ENCODE measurements at regions not wholly inside any gene's neighbourhood (a gene's known extent, or its start where the extent isn't known, plus 50 kb on each side); places are given as distances from the start of the nearest gene placed in this dataset.

DNA sequence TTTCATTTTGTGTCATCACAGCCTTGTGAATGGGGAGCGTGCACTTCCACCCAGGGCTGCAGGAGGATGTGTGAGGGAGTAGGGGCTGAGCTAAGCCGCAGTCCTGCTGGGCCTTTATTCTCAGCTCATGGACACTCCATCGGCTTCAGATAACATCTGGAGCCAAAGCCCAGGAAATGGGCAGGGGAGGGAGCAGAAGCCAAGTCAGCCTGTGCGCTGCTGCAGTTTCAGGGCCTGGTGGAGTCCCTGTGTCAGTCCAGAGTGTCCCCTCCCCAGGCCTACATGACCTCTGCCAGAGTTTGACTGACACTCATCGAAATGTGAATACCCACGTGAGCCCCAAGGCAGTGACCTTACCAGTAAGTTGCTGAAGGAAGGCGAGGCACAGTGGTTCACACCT lies 242.2 kb downstream of the LOXHD1 start:
- H3K4me3 ChIP-seq (ENCODE audit: low read length), result no peak overlapping the region
- no peaks in the 10 kb centered on the region for H3K27me3 ChIP-seq (ENCODE audit: insufficient read depth, low read length)
- H2AFZ ChIP-seq (ENCODE audit: low read depth, low read length), result no peak overlapping the region
- no peaks in the 10 kb centered on the region for H3K9me3 ChIP-seq (ENCODE audit: low read length)
- no peaks in the 10 kb centered on the region for H3K36me3 ChIP-seq (ENCODE audit: insufficient read depth, low read length)
- peaks cover 27% of the 10 kb centered on the region for H3K4me1 ChIP-seq (ENCODE audit: insufficient read depth, low read length)

- H3K9me3 ChIP-seq (ENCODE audit: low read length), result no peaks in the 10 kb centered on the region
- peaks cover 27% of the 10 kb centered on the region for H3K4me1 ChIP-seq (ENCODE audit: insufficient read depth, low read length)
Observed at GRCh38 chr18:46415532-46416252, 241.3 kb downstream of the LOXHD1 start.

GRCh38 chr18:46416706-46417638 lies 240.0 kb downstream of the LOXHD1 start:
- Histone ChIP-seq H3K36me3 (ENCODE audit: insufficient read depth, low read length) (no peaks in the 10 kb centered on the region), H3K4me3 (ENCODE audit: low read length) (no peak overlapping the region), H3K9me3 (ENCODE audit: low read length) (no peaks in the 10 kb centered on the region), H3K27me3 (ENCODE audit: insufficient read depth, low read length) (no peaks in the 10 kb centered on the region), H2AFZ (ENCODE audit: low read depth, low read length) (no peak overlapping the region), H3K4me1 (ENCODE audit: insufficient read depth, low read length) (peaks cover 23% of the 10 kb centered on the region)

More at GRCh38 chr18:46415532-46416252, 241.3 kb downstream of the LOXHD1 start:
- Histone ChIP-seq H3K4me3 (ENCODE audit: low read length) (no peak overlapping the region), H3K27me3 (ENCODE audit: insufficient read depth, low read length) (no peaks in the 10 kb centered on the region), H2AFZ (ENCODE audit: low read depth, low read length) (no peak overlapping the region), H3K36me3 (ENCODE audit: insufficient read depth, low read length) (no peaks in the 10 kb centered on the region)

- H3K4me3 ChIP-seq (ENCODE audit: low read length), result no peak overlapping the region
- no peaks in the 10 kb centered on the region for H3K27me3 ChIP-seq (ENCODE audit: insufficient read depth, low read length)
- no peaks in the 10 kb centered on the region for H3K36me3 ChIP-seq (ENCODE audit: insufficient read depth, low read length)
- peaks cover 21% of the 10 kb centered on the region for H3K4me1 ChIP-seq (ENCODE audit: insufficient read depth, low read length)
- H3K9me3 ChIP-seq (ENCODE audit: low read length), result no peaks in the 10 kb centered on the region
- H2AFZ ChIP-seq (ENCODE audit: low read depth, low read length), result no peak overlapping the region
Observed at GRCh38 chr18:46418663-46419260, 238.3 kb downstream of the LOXHD1 start.

DNA sequence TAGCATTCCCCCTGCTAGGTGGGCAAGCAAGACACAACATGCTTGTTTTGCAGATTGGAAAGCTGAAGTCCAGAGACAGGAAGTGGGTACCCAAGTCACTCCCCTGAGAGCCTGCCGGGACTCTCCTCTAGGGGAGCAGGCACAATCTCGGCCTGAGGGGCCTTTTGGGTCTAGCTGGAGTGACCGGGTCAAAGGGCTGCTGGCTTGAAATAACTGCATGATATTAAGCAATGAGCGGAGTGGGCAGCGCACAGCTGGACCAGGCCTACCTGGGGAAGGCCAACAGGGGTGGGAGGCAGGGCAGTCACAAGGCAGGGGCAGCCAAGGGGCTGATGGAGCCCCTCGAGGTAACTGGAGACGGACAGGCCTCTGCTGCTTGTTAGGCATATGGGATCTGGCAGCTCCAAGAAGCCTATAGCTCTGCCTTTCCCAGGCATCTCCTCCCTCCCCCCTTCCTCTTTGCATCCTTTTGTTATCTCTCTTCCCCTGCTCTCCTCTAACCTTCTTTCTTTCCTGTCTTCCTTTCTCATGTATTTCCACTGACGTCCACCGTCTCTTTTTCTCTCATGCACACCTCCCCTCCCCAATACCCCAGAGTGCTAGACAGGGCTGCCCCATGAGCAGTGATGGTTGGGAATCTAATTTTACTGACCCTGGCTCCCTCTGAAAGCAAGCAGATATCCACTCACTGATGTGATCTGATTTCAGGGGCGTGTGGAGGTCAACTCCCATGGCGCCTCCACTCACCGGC lies 237.5 kb downstream of the LOXHD1 start:
- Histone ChIP-seq H3K9me3 (ENCODE audit: low read length) (no peaks in the 10 kb centered on the region), H3K4me3 (ENCODE audit: low read length) (no peak overlapping the region), H2AFZ (ENCODE audit: low read depth, low read length) (no peak overlapping the region), H3K36me3 (ENCODE audit: insufficient read depth, low read length) (no peaks in the 10 kb centered on the region), H3K4me1 (ENCODE audit: insufficient read depth, low read length) (peaks cover 12% of the 10 kb centered on the region), H3K27me3 (ENCODE audit: insufficient read depth, low read length) (no peaks in the 10 kb centered on the region)

DNA sequence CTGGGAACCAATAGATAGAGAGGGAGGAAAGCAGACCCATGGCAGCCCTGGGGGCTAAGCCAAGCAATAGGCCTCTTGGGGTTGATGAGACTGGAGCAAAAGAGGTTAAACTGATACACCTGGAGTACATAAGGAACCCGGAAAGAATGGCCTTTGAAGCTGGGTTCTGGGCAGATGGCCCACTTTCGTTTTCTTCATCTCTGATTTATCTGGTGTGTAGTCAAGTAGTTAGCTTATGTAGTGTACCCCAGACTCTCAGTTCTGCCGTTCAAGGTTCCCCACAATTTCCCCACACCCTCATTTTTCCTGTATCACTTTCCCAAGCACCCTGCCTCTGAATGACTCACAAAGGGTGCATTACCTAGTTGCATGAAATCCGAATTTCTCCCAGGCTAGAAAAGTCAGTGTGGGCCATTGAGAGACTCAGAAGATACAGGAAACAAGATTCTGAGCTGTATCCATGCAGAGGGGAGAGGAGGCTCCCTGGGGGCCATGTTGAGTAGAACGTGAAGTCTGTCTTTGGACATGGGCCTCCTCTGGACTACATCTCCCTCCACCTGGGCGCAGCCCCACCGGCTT lies 235.0 kb downstream of the LOXHD1 start:
- peaks cover 2% of the 10 kb centered on the region for H3K36me3 ChIP-seq (ENCODE audit: insufficient read depth, low read length)
- no peaks in the 10 kb centered on the region for H3K9me3 ChIP-seq (ENCODE audit: low read length)
- no peak overlapping the region for H3K4me3 ChIP-seq (ENCODE audit: low read length)
- H2AFZ ChIP-seq (ENCODE audit: low read depth, low read length), result no peak overlapping the region
- H3K4me1 ChIP-seq (ENCODE audit: insufficient read depth, low read length), result peaks cover 8% of the 10 kb centered on the region
- no peaks in the 10 kb centered on the region for H3K27me3 ChIP-seq (ENCODE audit: insufficient read depth, low read length)

DNA sequence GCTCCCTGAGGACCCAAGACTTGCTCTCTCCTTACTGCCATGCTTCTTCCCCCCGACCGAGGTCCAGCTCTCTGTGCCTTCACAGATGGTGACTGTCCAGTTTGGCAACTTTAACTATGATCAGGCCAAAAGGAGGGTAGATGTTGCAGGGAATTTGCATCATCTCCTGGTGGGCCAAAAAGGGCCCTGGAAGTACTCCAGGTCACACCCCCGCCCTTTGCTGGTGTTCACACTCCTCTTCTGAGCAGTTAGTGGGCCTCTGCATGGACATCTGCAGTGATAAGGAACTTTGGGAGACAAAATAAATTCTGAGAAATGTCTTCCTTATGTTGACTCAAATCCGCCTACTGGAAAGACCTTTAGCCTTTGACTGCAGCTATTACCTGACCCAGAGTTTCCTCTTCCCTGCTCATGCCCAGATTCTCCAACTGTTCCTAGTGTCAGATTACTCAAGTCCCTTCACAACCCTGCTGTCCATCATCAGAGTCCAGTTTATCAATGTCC lies 234.4 kb downstream of the LOXHD1 start:
- Histone ChIP-seq H3K4me1 (ENCODE audit: insufficient read depth, low read length) (peaks cover 8% of the 10 kb centered on the region), H2AFZ (ENCODE audit: low read depth, low read length) (no peak overlapping the region), H3K36me3 (ENCODE audit: insufficient read depth, low read length) (peaks cover 2% of the 10 kb centered on the region), H3K27me3 (ENCODE audit: insufficient read depth, low read length) (no peaks in the 10 kb centered on the region), H3K4me3 (ENCODE audit: low read length) (no peak overlapping the region), H3K9me3 (ENCODE audit: low read length) (no peaks in the 10 kb centered on the region)

DNA sequence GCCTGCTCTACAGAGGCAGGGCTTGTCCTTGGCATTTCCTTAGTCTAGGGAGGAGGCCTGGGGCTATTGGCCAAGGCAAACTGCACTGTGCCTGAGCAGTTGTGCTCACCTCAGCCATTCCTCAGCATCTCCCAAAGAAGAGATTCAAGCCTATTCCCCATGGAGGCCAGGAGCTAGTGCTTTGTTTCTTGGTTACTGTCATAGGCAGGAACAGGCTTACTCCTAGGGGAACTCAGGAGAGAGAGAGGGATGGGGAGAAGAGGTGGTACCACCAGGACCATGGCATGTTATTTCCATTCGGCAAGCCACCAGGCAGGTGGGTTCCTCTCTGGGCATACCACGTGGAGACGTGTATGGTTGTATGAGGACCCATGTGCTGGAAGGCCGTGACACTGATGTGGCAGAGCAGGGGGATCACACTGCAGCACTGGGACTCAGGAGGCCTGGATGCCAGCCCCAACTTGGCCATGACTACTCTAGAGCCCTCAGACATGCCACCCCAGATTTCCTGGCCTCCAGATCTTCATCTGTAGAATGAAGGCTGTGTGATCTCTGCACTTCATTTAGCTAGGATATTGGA lies 233.7 kb downstream of the LOXHD1 start:
- Histone ChIP-seq H2AFZ (ENCODE audit: low read depth, low read length) (no peak overlapping the region), H3K4me3 (ENCODE audit: low read length) (no peak overlapping the region), H3K27me3 (ENCODE audit: insufficient read depth, low read length) (no peaks in the 10 kb centered on the region), H3K4me1 (ENCODE audit: insufficient read depth, low read length) (peaks cover 8% of the 10 kb centered on the region), H3K36me3 (ENCODE audit: insufficient read depth, low read length) (peaks cover 2% of the 10 kb centered on the region), H3K9me3 (ENCODE audit: low read length) (no peaks in the 10 kb centered on the region)

GRCh38 chr18:46424898-46425297 lies 232.1 kb downstream of the LOXHD1 start:
- H3K4me3 ChIP-seq (ENCODE audit: low read length), result no peak overlapping the region
- H3K4me1 ChIP-seq (ENCODE audit: insufficient read depth, low read length), result peaks cover 3% of the 10 kb centered on the region
- no peaks in the 10 kb centered on the region for H3K27me3 ChIP-seq (ENCODE audit: insufficient read depth, low read length)
- no peaks in the 10 kb centered on the region for H3K9me3 ChIP-seq (ENCODE audit: low read length)
- peaks cover 2% of the 10 kb centered on the region for H3K36me3 ChIP-seq (ENCODE audit: insufficient read depth, low read length)
- H2AFZ ChIP-seq (ENCODE audit: low read depth, low read length), result no peak overlapping the region

GRCh38 chr18:46425511-46425910 lies 231.5 kb downstream of the LOXHD1 start:
- H3K27me3 ChIP-seq (ENCODE audit: insufficient read depth, low read length), result no peaks in the 10 kb centered on the region
- H3K4me1 ChIP-seq (ENCODE audit: insufficient read depth, low read length), result peaks cover 3% of the 10 kb centered on the region
- no peak overlapping the region for H2AFZ ChIP-seq (ENCODE audit: low read depth, low read length)
- H3K4me3 ChIP-seq (ENCODE audit: low read length), result no peak overlapping the region
- H3K9me3 ChIP-seq (ENCODE audit: low read length), result no peaks in the 10 kb centered on the region
- H3K36me3 ChIP-seq (ENCODE audit: insufficient read depth, low read length), result peaks cover 2% of the 10 kb centered on the region

DNA sequence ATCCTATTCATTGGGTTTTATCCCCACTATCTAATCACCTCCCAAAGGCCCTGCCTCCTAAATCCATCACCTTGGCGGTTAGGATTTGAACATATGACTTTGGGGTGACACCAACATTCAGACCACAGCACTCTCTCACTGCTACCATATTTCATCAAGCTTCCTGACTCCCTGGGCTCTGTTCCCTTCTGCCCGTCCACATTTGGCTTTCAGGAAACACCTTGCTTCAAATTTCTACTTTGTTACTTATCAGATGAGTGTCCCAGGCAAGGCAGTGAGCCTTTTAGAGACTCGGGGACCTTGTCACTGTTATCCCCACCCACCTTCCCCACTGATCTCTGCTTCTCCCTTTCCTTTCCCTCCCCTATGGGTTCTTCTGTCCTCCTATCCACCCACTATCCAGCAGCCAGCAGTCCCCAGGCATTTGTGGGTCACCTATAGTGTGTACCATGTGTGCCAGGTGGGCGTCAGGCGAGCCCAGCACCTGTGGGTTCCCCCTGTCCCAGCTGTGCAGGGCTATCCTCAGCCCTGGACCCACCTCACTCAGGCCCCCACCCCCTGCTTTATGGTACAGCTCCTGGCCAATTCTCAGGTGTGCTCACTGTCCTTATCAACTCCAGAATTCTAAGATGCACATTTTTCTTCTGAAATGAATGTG lies 230.9 kb downstream of the LOXHD1 start:
- Histone ChIP-seq H3K9me3 (ENCODE audit: low read length) (no peaks in the 10 kb centered on the region), H3K4me3 (ENCODE audit: low read length) (no peak overlapping the region), H2AFZ (ENCODE audit: low read depth, low read length) (no peak overlapping the region), H3K36me3 (ENCODE audit: insufficient read depth, low read length) (peaks cover 2% of the 10 kb centered on the region), H3K4me1 (ENCODE audit: insufficient read depth, low read length) (peaks cover 3% of the 10 kb centered on the region), H3K27me3 (ENCODE audit: insufficient read depth, low read length) (no peaks in the 10 kb centered on the region)

- H3K4me3 ChIP-seq (ENCODE audit: low read length), result no peak overlapping the region
Observed at GRCh38 chr18:46426679-46427047, 230.4 kb downstream of the LOXHD1 start.

More at GRCh38 chr18:46426679-46427047, 230.4 kb downstream of the LOXHD1 start:
- Histone ChIP-seq H3K4me1 (ENCODE audit: insufficient read depth, low read length) (peaks cover 7% of the 10 kb centered on the region), H2AFZ (ENCODE audit: low read depth, low read length) (no peak overlapping the region), H3K9me3 (ENCODE audit: low read length) (no peaks in the 10 kb centered on the region), H3K27me3 (ENCODE audit: insufficient read depth, low read length) (no peaks in the 10 kb centered on the region), H3K36me3 (ENCODE audit: insufficient read depth, low read length) (peaks cover 2% of the 10 kb centered on the region)
